ENCODE measurements at regions not wholly inside any gene's neighbourhood (a gene's known extent, or its start where the extent isn't known, plus 50 kb on each side); places are given as distances from the start of the nearest gene placed in this dataset.

DNA sequence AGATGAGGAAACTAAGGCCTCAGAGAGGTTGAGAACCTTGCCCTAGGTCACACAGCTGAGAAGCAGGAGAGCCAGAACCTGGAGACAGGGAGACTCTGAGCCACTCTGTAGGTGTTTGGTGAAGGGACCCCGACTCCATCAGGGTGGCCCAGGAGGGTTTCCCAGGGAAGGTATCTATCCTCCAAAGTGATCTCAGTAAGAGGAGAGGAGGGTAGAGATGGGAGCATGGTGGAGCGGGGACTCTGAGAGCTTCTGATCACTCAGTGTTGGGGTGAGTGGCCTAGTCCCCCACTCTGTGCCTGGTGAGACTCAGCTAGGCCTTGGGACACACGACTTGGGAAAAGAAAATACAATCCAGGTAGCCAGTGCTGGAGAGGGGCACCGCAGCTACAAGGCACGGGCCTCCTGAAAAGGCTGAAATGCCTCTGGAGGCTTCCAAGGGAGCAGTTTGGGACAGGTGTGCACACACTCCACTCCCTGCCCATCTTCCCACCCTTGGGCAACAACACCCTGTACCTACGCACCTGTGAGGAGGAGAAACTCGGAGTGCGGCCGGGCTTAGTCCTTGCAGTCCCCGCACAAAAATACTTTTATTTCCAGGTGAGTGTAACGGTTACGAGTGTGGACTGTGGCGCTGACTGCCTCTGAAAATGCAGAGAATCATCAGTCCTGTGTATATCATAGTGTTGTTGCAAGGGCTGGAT, 80.8 kb downstream of the CAMK2N1 start:
- ATAC-seq (ENCODE audit: low FRiP score) (no peak), DNase-seq (ENCODE audit: low spot score) (no peak)
- TF ChIP-seq, protein P1, sequence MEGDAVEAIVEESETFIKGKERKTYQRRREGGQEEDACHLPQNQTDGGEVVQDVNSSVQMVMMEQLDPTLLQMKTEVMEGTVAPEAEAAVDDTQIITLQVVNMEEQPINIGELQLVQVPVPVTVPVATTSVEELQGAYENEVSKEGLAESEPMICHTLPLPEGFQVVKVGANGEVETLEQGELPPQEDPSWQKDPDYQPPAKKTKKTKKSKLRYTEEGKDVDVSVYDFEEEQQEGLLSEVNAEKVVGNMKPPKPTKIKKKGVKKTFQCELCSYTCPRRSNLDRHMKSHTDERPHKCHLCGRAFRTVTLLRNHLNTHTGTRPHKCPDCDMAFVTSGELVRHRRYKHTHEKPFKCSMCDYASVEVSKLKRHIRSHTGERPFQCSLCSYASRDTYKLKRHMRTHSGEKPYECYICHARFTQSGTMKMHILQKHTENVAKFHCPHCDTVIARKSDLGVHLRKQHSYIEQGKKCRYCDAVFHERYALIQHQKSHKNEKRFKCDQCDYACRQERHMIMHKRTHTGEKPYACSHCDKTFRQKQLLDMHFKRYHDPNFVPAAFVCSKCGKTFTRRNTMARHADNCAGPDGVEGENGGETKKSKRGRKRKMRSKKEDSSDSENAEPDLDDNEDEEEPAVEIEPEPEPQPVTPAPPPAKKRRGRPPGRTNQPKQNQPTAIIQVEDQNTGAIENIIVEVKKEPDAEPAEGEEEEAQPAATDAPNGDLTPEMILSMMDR (IDR thresholded peaks at IDR 0.05): no peak

Measured in omental fat pad (tissue), 3 donors.